ENCODE measurements at regions not wholly inside any gene's neighbourhood (a gene's known extent, or its start where the extent isn't known, plus 50 kb on each side); places are given as distances from the start of the nearest gene placed in this dataset.
A peak's percentile ranks its signal among the peaks of the same experiment; 100 is the strongest.

GRCh38 chr1:209443361-209443931 lies 140.1 kb upstream of the CAMK1G start:
- no peak for DNase-seq

DNA sequence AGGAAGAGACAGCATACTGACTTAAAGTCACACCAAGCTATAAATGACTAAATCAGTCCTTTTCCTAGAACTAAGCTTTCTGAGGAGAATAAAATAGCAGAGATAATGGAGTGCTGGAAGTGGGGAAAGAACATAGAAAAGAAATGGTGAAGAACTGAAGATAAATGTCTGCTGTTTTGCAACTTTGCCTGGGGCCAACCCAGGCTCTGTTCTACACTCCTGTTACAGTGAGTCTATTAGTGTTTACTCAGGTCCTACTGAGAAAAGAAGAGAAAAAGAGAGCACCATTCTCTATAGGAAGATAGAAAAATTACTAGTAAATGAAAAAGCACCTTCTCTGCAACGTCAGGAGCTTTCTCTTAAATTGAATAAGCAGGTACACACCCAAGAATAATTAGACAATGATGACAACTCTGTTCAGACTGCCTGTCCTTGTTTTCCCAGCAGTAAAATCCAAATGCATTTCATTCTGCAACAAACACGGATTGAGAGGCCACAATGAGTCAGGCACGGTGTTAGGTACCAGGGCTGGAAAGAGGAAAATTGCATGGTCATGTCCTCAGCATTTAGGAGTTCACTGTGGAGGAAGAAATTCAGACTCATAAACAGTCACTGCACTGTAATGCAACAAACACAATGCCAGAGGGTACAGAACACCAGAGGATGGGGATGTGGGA lies 139.4 kb upstream of the CAMK1G start:
- DNase-seq: no peak

- DNase-seq: no peak
Measured at GRCh38 chr1:209444961-209445360, 138.6 kb upstream of the CAMK1G start.

DNA sequence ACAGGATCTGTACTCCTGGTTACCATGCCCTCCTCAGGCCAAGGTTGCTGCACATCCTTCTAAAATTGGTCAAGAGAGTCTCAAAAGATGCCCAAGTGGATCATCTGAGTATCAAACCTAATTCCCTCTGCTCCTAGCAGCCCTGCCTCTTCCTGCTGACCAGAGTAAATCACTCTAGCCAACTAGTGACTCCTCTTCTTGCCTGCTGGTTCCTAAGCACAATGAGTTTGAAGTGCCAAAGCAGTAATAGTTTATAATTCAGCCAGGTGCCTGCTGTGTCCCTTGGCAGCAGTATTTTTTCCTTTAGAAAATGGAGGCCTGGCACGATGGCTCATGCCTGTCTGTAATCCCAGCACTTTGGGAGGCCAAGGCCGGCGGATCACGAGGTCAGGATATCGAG lies 137.9 kb upstream of the CAMK1G start:
- no peak for DNase-seq

DNA sequence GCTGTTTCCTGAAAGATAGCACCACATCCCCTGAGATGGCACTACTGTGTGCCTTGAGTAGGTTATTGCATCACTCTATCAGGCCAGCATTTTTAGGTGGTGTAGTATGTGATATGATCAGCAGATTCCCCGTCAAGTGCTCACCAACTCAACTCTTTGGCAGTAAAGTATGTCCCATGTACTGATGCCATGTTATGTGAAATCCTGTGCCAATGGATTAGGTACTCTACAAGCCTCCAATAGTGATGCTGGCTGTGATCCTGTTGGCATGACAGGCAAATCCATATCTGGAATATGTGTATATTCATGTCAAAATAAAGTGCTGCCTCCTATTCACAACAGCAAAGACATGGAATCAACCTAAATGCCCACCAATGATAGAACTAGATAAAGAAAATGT lies 137.2 kb upstream of the CAMK1G start:
- no peak for DNase-seq

GRCh38 chr1:209454340-209454994 lies 129.0 kb upstream of the CAMK1G start:
- no peak for DNase-seq

GRCh38 chr1:209455145-209455544 lies 128.4 kb upstream of the CAMK1G start:
- DNase-seq: peak in 1 of 51 donors; percentile 1

GRCh38 chr1:209455661-209456358 lies 127.7 kb upstream of the CAMK1G start:
- peak in 1 of 51 donors; percentile 4 for DNase-seq

DNA sequence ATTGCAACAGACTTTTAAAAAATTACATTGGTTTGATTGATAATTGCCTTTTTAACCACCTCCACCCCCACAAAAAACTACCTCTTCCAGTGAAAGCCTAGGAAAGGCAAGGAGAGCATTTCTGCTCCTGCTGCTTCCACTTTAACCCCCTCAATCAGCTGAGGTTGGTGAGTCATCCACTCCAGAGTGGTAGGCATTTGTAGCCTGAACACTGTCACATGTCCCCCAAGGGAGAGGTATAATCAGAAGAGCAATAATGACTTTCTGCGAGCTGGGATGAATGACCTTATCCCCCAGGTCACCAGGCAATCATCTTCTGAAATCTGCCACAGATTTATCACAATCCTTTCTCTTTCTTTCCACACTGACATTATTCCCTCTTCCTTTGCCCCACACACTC lies 126.6 kb upstream of the CAMK1G start:
- DNase-seq: no peak

- no peak for DNase-seq
Measured at GRCh38 chr1:209457401-209458125, 126.0 kb upstream of the CAMK1G start.

- no peak for DNase-seq
Measured at GRCh38 chr1:209458921-209459320, 124.6 kb upstream of the CAMK1G start.

DNA sequence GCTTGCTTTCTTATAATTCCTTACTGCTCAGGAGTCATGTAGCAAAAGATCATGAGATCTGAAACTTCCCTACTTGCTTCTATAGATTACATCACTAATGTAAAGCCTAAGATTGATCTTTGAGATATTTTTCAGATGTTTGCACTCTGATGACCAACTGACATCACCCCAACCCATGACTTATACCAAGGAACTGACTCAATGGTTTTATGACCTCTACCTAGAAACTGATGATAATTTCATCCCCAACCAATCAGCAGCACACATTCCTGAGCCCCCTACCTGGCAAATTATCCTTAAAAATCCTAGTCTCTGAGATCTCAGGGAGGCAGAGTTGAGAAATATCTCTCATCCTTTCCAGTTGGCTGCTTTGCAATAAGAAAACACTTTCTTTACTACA lies 122.3 kb upstream of the CAMK1G start:
- DNase-seq: no peak

DNA sequence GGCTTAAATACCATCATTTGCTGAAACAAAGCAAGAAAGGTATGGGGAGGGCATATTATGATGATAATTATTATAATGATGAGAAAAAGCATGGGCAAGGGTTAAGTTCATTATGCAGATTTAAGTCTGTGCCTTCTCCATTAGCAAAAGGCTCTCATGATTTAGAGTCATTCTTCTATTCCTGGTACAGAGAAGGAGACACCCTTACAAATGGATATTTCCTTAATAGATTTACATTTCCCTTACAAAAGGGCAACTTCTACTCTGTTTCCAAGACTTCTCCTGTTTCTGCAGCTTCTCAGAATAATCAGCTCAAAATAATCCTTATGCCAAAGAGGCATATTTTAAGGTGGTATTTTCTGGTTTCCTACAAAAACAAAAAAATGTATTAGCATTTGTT lies 121.1 kb upstream of the CAMK1G start:
- no peak for DNase-seq

DNA sequence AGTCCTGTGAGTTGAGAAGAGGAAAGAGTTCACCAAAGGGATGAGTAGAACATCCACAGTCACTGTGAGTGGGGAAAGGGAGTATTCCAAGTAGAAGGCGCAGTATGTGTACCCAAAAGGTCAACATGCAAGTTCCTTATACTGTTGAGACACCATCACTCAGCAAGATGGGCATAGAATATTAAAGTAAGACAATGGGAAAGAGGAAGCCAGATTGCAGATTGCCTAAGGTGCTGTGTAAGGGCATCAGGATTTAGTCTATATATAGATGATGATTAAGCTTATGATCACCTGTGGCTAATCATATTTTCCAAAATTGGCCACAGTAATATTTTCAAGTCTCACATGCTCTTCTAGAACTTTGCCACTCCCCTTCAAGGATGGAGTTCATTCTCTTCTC lies 120.1 kb upstream of the CAMK1G start:
- no peak for DNase-seq

GRCh38 chr1:209473025-209473424 lies 110.5 kb upstream of the CAMK1G start:
- no peak for DNase-seq

DNA sequence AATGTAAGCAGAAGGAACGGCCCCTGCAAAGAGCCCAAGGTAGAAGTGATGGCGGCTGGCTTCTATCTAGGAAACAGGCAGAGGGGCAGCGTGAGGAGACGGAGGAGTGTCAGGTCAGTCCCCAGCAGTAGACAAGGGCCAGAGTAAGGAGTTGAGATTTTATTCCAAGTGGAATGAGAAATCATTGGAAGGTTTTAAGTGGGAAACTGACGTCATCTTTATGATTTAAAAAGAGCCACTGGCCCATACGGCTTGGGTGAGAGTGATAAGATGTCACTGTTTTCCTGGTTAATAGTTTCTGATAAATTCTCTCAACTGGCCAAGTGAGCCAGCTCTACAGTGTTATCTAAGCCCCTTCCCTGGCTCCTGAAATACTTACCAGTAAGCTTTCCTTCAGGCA lies 103.2 kb upstream of the CAMK1G start:
- no peak for DNase-seq

DNA sequence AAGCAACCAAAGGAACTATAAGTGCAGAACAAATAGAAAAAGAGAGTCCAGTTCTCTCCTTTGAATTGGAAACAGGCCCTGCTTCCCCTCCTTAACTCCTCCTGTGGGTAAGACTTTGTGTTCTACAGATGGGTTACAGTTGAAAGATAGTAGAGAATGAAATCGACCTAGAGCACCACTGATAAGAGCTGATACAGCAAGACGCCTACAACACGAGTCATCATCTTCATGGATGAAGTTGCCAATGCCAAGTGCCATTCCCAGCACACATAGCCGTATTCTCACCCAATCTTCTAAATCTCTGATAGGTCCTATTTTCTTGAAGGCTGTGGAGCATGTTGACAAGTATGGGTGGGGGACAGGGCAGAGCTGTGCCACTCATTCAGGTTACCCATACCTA lies 99.8 kb upstream of the CAMK1G start:
- no peak for DNase-seq

DNA sequence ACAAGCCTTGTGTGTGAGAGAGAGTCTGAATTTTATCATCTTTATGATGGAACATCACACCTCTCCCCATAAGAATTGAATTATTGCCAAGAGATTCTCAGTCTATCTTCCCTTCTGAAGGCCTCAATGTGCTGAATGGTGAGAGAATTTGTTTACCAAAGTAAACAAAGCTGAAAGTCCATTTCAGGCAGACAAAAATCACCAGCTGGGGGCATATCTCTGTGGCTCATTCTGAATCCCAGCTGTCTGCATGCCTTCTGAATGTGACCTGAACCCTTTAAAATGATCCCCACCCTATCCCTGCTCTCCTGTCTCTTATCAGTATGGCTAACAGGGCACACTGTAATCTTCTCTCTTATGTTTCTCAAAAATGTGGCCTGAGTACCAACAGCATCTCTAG lies 99.1 kb upstream of the CAMK1G start:
- no peak for DNase-seq

- peak in 1 of 51 donors; percentile 3 for DNase-seq
Measured at GRCh38 chr1:209485167-209485566, 98.3 kb upstream of the CAMK1G start.

- no peak for DNase-seq
Measured at GRCh38 chr1:209485751-209486150, 97.8 kb upstream of the CAMK1G start.

DNA sequence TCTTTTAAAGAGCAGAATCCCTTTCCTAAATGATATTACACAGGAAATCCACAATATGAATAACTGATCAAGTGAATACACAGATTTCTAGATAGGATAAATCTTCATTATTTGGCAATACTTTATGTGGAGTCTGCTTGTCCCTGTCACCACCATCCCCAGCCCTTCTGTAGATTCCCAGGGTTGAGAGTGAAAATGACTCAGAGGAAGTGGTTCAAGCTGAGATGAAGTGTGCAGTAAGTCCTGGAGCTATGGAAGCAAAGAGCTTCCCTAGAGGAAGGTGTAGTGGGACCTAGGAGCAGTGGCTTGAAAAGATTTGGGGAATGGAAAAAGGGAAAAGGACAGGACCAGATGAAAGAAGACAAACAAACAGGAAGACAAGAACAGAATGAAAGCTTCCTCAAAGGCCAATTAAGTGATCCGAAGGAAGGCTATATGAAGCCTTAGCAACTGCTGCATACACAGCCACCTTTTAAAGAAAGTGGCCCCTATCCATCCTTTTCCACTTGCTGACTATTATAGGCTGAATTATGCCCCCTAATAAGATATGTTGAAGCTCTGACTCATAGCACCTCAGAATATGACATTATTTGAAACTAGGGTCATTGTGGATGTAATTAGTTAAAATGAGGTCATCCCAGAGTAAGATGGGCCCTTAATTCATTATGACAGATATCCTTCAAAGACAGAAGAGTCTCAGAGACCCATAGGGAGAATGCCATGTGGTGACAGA lies 96.5 kb upstream of the CAMK1G start:
- no peak for DNase-seq

Data from hypothalamus (tissue), 51 donors.